ENCODE measurements at regions not wholly inside any gene's neighbourhood (a gene's known extent, or its start where the extent isn't known, plus 50 kb on each side); places are given as distances from the start of the nearest gene placed in this dataset.
"Not testable (repeated sequence)": the region's sequence is repeated elsewhere in the genome, so short reads cannot be mapped to it uniquely, and the experiment has no call there.

DNA sequence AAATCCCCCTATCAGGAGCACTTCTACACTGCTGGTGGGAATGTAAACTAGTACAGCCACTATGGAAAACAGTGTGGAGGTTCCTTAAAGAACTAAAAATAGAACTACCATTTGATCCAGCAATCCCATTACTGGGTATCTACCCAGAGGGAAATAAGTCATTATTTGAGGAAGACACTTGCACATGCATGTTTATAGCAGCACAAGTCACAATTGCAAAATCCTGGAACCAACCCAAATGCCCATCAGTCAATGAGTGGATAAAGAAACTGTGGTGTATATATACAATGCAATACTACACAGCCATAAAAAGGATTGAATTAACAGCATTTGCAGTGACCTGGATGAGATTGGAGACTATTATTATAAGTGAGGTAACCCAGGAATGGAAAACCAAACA, 111.7 kb upstream of the ID4 start:
- DNase-seq (ENCODE audit: low spot score) = not testable (repeated sequence)

DNA sequence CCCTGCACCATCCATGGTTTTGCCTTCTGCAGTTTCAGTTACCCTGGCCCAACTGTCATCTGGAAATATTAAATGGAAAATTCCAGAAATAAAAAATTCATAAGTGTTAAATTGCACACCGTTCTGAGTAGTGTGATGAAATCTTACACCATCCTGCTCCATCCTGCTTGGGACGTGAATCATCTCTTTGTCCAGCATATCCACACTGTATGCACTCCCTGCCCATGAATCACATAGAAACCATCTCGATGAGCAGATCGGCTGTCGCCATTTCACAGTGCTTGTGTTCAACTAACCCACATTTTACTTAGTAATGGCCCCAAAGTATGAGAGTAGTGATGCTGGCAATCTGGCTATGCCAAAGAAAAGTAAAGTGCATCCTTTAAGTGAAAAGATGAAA, 105.9 kb upstream of the ID4 start:
- DNase-seq (ENCODE audit: low spot score) = no peak

DNA sequence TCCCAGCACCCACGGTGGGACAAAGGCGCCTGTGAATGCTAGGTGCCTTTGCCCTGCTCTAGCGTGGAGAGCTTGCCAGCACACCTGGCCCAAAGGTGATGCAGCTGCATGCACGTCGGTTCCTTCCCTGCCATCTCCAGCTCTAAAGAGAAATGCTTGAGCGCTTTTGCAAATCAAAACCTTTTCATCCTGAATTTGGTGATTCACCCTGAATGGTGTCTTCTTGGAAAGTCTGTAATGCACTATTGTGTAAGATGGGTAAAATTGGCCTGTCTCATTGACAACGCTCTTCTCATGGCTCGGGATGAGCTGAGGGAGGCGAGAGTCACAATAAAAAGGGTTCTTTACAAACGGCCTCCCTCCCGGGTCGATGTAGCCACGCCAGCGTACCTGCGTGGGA, 103.1 kb upstream of the ID4 start:
- DNase-seq (ENCODE audit: low spot score) = no peak

DNA sequence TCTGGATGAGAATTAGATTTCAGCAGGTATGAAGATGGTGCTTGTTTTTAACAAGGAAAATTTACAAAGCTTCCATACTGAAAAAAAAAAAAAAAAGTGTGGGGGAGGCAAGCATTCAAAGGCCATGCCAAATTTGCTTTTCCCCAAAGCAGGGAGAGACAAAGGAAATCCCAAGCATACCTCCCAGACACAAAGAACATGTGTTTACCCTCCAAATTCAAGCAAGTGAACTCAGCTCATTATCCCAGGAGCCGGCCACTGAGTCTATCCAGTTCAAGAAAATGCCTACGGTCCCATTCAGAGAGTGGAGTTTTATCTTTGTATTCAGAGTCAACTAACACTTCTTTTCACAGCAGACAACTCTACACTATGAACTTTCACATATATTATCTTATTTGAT, 102.7 kb upstream of the ID4 start:
- no peak for DNase-seq (ENCODE audit: low spot score)

DNA sequence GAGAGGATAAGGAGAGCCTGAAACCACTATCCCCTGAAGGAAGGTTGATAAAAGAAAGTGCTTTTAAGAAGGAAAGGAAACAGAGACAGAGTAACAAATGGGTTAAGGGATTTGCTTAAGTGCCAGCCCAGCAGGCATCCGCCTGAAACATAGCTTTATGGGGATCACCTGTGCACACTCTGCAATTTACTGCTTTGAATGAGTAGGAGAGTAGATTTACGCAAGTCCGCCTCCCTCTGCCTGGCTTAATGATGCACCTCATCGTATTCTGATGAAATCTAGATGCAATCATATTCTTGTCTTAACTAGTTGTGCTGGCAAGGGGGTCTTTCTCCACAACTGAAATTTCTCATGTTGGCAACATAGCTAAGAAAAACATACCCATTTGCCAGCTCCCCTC, 101.1 kb upstream of the ID4 start:
- no peak for DNase-seq (ENCODE audit: low spot score)

DNA sequence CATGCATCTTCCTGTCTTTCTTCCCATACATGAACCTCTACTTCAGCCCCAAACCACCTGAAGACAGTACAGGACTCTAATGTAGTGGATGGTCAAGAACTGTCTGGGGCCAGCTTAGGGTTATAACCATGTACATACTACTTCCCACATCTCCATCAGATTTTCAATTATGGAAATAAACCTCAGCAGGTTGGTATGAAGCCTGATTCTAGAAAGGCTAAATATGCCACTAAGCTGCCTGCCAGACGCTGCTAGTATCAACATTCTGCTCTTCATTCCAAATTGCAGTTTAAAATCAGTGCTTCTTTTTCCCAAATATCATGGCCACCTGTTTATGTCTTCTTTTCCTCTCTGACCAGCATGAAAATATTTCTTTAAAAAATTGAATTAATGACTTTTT, 99.2 kb upstream of the ID4 start:
- DNase-seq (ENCODE audit: low spot score) = no peak

DNA sequence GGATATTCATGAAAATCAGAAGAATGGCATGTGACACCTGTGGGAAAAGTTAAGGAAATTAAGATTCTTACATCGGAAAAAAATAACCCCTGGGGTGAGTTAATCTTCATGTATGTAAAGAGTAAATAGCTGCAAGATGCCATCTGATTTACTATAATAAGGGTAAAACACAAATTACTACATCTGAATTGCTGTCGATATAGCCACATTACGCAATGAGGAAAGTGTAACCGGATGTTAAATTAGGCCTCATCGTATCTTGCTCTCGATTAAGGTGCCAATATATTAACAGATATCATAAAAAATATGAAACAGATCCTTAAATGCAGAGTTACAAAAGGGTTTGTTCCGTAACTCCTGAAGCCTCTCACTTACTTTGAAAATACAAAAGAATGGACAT, 87.4 kb upstream of the ID4 start:
- no peak for DNase-seq (ENCODE audit: low spot score)

DNA sequence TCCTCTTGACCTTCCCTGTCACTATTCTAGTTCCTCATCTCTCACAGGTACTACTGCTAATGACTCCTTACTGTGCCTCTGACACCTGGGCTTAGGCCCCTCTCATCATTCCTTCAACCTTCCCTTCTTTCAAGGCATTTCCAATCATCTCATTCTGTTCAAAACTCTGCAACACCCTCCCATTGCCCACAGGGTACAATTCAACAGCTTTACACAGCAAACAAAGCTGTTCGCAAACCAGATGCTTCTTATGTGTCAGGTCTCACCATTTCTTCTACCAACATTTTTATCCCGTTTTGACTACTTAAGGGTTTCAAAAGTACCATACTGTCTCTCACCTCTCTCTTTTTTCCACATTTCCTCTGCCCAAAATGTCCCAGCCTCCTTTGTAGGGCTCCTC, 84.4 kb upstream of the ID4 start:
- DNase-seq (ENCODE audit: low spot score) = no peak

DNA sequence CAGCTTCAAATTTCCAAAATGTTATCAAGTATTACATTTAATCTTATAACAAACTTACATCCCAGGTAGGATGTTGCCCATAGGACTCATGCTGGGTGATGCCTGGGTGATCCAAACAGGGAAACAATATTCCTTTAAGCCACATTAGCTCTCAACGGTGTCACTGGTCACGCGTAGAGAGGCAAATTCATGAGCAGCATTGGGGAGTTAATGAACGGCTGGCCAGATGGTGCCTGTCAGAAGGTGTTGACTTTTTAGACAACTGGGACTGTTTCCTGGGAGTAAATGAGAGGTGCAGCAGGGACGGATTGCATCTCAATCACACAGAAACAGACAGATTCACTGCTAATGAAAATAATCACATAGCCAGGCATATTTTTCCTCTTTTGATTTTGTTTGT, 83.3 kb upstream of the ID4 start:
- no peak for DNase-seq (ENCODE audit: low spot score)

DNA sequence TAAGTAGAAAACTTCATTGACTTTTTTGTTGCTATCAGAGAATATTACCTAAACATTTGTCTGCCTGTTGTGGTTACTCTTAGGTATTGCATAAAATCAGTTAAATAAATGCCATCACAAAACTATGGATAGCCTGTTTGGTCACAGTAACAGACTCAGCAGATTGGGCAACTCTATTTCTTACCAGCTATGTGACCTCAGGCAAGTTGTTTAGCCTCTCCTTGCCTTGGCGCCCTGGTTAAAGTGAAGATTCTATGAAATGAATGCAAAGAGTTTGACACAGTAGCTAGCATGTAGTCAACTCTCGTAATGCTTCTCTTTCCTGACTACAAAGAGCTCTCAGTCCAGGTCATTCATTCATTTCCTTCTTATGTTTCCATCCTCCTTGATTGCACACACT, 82.5 kb upstream of the ID4 start:
- DNase-seq (ENCODE audit: low spot score) = no peak

DNA sequence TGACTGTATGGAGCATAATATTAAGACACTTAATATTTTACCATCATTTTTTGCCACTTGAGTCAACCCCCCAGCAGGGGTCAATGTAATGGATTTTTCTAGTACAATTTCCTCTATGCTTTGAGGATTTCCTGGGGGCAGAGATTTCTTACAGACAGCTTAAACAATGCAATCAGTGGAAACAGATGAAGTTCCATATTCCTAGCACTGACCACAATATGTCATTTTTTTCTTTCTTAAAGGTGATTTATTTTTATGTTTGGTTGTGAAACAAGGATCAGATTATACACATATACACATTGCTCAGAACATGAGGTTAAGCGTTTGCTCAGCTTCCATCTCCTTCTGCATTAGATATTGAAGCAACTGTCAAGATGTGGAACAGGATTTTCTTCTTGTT, 82.0 kb upstream of the ID4 start:
- DNase-seq (ENCODE audit: low spot score) = no peak

DNA sequence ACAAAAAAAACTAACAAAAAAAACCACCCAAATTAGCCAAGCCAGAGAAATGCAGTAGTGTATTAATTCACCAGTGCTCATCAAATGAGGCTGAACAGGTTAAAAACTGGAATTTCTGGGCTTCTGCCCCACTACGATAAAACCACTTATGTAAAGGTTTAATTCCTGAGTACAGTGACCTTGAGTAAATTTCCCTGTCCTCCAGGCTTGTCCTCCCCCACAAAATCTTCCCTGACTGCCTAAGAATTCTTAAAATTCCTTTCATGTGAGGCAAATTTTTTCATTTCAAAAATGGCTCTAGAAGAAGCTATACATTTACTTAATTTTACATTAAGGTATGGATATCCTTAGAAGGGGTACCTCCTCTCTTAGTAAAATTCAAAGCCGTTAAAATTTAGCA, 80.1 kb upstream of the ID4 start:
- DNase-seq (ENCODE audit: low spot score) = no peak

DNA sequence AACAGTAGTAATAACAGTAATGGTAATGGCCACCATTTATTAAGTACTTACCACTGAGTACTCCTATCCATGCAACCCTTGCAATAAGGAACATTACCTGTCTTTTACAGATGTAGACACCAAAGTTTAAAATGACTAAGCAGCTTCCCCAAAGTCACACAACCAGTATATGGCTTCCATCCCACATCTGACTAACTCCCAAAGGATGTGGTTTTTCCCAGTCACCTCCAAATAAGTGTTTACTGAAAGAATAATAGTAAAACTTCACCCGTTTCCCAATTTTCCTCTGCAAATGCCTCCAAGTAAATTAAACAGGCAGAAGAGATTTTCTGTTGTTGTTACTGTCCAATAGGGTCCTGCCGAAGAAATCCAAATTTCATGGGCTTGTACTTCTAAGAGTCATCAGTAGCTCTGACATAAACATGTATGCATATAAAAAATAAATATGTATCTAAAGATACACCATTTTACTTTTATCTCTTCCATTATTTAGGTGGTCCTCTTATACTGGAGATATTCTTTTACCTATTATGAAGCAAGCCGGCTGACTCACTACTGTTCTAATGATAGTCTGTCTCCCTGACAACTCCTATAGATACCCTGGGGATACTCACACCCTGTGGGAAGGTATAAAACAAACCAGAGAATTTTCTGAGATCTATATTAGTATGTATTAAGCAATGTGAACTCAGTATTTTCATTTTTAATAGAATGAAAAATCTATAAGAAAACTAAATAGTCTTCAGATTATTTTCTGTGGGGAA, 77.9 kb upstream of the ID4 start:
- no peak for DNase-seq (ENCODE audit: low spot score)

DNA sequence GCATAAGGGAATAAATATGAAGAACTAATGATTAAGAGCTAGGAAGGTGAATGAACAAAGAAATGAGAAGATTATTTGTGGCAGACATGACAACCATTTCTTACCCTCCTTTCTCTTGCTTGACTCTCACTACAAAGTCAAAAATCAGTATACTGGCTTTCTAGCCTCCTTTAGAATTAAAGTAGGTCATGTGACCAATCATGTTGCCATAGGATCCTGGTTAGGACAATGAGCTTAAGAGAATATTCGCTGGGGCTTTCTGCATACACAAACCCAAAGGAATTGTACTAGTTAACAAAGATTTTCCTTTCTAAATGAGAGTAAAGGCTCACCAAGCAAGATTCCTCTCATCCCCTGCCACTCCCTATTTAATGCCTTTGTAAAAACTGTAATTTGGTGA, 76.0 kb upstream of the ID4 start:
- DNase-seq (ENCODE audit: low spot score) = no peak

DNA sequence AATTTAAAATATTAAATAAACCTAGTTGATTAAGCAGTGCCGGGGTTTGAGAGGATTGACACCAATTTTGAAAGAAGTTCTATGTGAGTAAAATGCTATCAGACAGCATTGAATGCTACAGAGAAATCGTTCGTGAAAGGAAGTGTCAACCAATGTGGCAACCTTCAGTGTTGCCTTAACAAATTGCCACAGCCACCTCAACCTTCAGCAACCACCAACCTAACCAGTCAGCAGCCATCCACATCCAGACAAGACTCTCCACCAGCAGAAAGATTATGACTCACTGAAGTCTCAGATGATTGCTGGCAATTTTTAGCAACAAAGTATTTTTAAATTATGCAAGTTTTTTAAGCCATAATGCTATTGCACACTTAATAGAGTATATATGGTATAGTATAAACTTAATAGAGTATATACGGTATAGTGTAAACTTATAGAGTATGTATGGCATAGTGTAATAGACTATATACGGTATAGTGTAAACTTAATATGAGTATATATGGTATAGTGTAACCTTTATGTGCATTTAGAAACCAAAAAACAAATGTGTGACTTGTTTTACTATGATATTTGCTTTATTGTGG, 65.3 kb upstream of the ID4 start:
- DNase-seq (ENCODE audit: low spot score) = no peak

DNA sequence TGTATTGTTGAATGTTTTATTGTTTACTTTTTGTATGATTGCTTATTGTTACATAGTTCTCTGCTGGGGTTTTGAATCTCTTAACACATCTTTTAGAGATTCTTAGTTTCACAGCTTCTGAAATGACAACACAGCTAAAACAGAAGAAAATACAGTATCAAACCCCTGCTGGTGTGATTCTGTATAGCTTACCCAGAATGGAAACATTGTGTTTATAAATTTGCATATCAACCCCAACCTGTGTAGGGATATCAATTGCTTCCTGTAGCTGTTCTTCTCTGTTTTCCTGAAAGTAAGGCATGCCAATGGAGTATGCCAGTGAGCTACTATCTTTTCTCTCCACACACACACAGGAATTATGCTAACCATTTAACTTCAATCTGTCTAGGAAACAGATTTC, 64.3 kb upstream of the ID4 start:
- no peak for DNase-seq (ENCODE audit: low spot score)

DNA sequence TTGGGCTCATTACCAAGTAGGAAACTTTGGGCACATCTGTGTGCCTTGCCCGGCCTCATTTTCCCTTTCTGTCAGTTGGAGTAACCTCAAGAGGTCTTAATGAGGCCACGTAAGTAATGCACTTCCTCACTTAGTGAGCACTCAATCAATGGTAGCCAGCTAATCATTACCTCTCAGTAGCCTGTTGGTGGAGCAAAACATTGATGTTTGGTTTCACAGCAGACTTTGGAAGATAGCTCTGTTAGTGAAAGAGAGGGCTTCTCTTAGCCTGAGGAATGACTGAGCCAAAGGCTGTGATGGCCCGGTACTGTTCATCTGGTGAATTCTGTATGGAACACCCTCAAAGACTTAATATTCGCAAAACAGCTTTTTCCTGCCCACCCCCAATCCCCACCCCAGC, 55.9 kb upstream of the ID4 start:
- DNase-seq (ENCODE audit: low spot score) = no peak

DNA sequence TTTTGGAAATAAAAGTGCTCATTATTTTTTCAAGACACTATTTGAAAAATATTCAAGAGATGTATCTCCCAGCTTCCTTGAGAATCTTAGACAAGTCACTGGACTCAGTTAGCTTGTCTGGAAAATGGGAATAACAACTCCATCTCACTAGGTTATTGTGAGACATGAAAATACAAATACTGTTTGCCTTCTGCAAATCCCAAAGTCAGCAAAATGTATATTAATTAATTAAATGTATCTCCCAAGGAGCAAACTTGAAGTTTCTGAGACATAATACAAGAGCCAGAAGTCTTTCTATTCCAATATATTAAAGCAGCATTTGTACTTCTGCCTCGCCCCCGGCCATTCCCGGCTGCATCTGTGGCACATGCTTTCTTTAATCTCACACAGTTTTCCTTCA, 54.6 kb upstream of the ID4 start:
- DNase-seq (ENCODE audit: low spot score) = no peak

Small RNAs in the stretch of these regions (small RNA-seq; reads per million reads assigned to genes)
- 0 reads per million in 2 experiments for gene MIR548A1
- gene RNA5SP205 = 0 reads per million in 2 experiments
- 0 reads per million in 2 experiments for gene RNU6-801P
